BJ (cell line): ENCODE measurements at regions not wholly inside any gene's neighbourhood (a gene's known extent, or its start where the extent isn't known, plus 50 kb on each side); places are given as distances from the start of the nearest gene placed in this dataset.

Experiments
- CTCF ChIA-PET: fragments of 350-600 bp; formaldehyde crosslinking; extraction: SDS; loops from one replicate; lab custom pipeline; 2021; ENCODE audit warnings: antibody characterized with exemption, inconsistent platforms; lab: Yijun Ruan, JAX
- POLR2A ChIA-PET: fragments of 300-600 bp; sonication (Branson Sonifier 250); formaldehyde crosslinking; extraction: SDS; loops from one replicate; lab custom pipeline; 2021; ENCODE audit warnings: antibody characterized with exemption; lab: Charles Lee
- DNase-seq: peaks from one replicate; pipeline ENCODE4 v3.0.0-alpha.2; 2011; ENCODE audit warnings: low read depth
- H3K27me3 ChIP-seq: 2 replicates; pipeline ENCODE4 v1.6.0; 2011; ENCODE audit warnings: low read length; ENCODE audit not compliant: control insufficient read depth, insufficient read depth
- H3K36me3 ChIP-seq: 2 replicates; pipeline ENCODE4 v1.5.1; 2011; ENCODE audit warnings: low read length; ENCODE audit not compliant: control insufficient read depth, insufficient read depth
- H3K4me3 ChIP-seq: 2 replicates; pipeline ENCODE4 v1.5.1; 2011; ENCODE audit warnings: low read depth, mild to moderate bottlenecking, control low read depth, low read length
- CTCF ChIP-seq: IDR thresholded peaks from 2 replicates; pipeline ENCODE4 v1.5.1; 2011; ENCODE audit warnings: low read depth, mild to moderate bottlenecking, control low read depth, inconsistent platforms, low read length, moderate library complexity; ENCODE audit not compliant: insufficient read depth

GRCh38 chr1:187445066-187445465, 616.3 kb downstream of the PLA2G4A start:
- POLR2A ChIA-PET: no interaction called here
- no peaks in the 10 kb centered on the region for H3K27me3 ChIP-seq
- CTCF ChIA-PET: no interaction called here
- TF ChIP-seq CTCF: no peak
- DNase-seq: no peak
- no peaks in the 10 kb centered on the region for H3K36me3 ChIP-seq
- H3K4me3 ChIP-seq: no peak overlapping the region

GRCh38 chr1:187451238-187451637, 622.5 kb downstream of the PLA2G4A start:
- POLR2A ChIA-PET: no interaction called here
- no peak for TF ChIP-seq CTCF
- no peak for DNase-seq
- no peak overlapping the region for H3K4me3 ChIP-seq
- H3K27me3 ChIP-seq: no peaks in the 10 kb centered on the region
- CTCF ChIA-PET: no interaction called here
- H3K36me3 ChIP-seq: no peaks in the 10 kb centered on the region

GRCh38 chr1:187454010-187454409, 625.3 kb downstream of the PLA2G4A start:
- Histone ChIP-seq H3K36me3 (no peaks in the 10 kb centered on the region), H3K4me3 (no peak overlapping the region), H3K27me3 (no peaks in the 10 kb centered on the region)
- no peak for DNase-seq
- no peak for TF ChIP-seq CTCF
- ChIA-PET POLR2A (no interaction called here), CTCF (no interaction called here)

- Histone ChIP-seq H3K36me3 (no peaks in the 10 kb centered on the region), H3K4me3 (no peak overlapping the region), H3K27me3 (no peaks in the 10 kb centered on the region)
- no peak for TF ChIP-seq CTCF
- CTCF ChIA-PET: no interaction called here
- POLR2A ChIA-PET: no interaction called here
- DNase-seq: no peak
Observed at GRCh38 chr1:187456446-187456845, 627.7 kb downstream of the PLA2G4A start.

GRCh38 chr1:187460093-187460492, 631.3 kb downstream of the PLA2G4A start:
- ChIA-PET CTCF (no interaction called here), POLR2A (no interaction called here)
- no peak overlapping the region for H3K4me3 ChIP-seq
- H3K27me3 ChIP-seq: no peaks in the 10 kb centered on the region
- no peak for DNase-seq
- TF ChIP-seq CTCF: no peak
- H3K36me3 ChIP-seq: no peaks in the 10 kb centered on the region
